ENCODE measurements at regions not wholly inside any gene's neighbourhood (a gene's known extent, or its start where the extent isn't known, plus 50 kb on each side); places are given as distances from the start of the nearest gene placed in this dataset.
"Not testable (repeated sequence)": the region's sequence is repeated elsewhere in the genome, so short reads cannot be mapped to it uniquely, and the experiment has no call there.

- peaks cover 23 to 60% of the 10 kb centered on the region in 2 donors for H3K9me3 ChIP-seq (replicated peaks in 1 of 2; ENCODE audit: control insufficient read depth in 1 of 2, insufficient read depth in 1 of 2, low read length in 2 of 2)
- no peak for TF ChIP-seq CTCF (IDR thresholded peaks at IDR 0.05)
- intact Hi-C loops (cut with micrococcal nuclease): no loop called here
- no peaks in the 10 kb centered on the region for H3K36me3 Mint-ChIP-seq
- H3K27me3 ChIP-seq (ENCODE audit: control insufficient read depth in 2 of 2, insufficient read depth in 2 of 2, low read length in 2 of 2): no peaks in the 10 kb centered on the region
- no peaks in the 10 kb centered on the region for H3K79me2 ChIP-seq (ENCODE audit: insufficient read depth, low read length)
- no peaks in the 10 kb centered on the region for H3K36me3 ChIP-seq (replicated peaks in 1 of 2; ENCODE audit: control insufficient read depth in 1 of 2, insufficient read depth in 2 of 2, low read length in 2 of 2)
- H3K4me3 ChIP-seq (replicated peaks in 1 of 3; ENCODE audit: low read depth in 2 of 3, low read length in 3 of 3): no peak overlapping the region
- H3K9me3 Mint-ChIP-seq: peaks cover 8 to 30% (median 19%) of the 10 kb centered on the region in 7 donors
- H4K20me1 ChIP-seq (ENCODE audit: insufficient read depth, low read length): no peaks in the 10 kb centered on the region
- H3K4me3 Mint-ChIP-seq: no peak overlapping the region
- H3K9ac ChIP-seq (ENCODE audit: insufficient read depth, low read length, poor library complexity, severe bottlenecking): no peak overlapping the region
- H3K27ac ChIP-seq (ENCODE audit: low read depth in 1 of 2, low read length in 2 of 2): no peak overlapping the region
- no peak overlapping the region for H3K4me2 ChIP-seq (replicated peaks; ENCODE audit: extremely low read depth, low read length, poor library complexity, severe bottlenecking)
- H2AFZ ChIP-seq (ENCODE audit: insufficient read depth, low read depth, low read length, poor library complexity, severe bottlenecking): no peak overlapping the region
- WGBS (ENCODE audit: insufficient coverage): 100% methylated on average over 1 of the region's 2 CpGs
- DNase-seq: no peak
- H3K4me1 Mint-ChIP-seq: no peaks in the 10 kb centered on the region
- no peaks in the 10 kb centered on the region for H3K27me3 Mint-ChIP-seq (ENCODE audit: low read depth in 3 of 3)
- H3K27ac Mint-ChIP-seq: no peak overlapping the region
- H3K4me1 ChIP-seq (ENCODE audit: control insufficient read depth in 1 of 2, insufficient read depth in 2 of 2, low read length in 2 of 2): no peaks in the 10 kb centered on the region
Observed at GRCh38 chr7:138363721-138364120, 96.3 kb upstream of the TRIM24 start.

- H3K4me1 ChIP-seq (ENCODE audit: control insufficient read depth in 1 of 2, insufficient read depth in 2 of 2, low read length in 2 of 2); H3K36me3 ChIP-seq (replicated peaks in 1 of 2; ENCODE audit: control insufficient read depth in 1 of 2, insufficient read depth in 2 of 2, low read length in 2 of 2); H2AFZ ChIP-seq (ENCODE audit: insufficient read depth, low read depth, low read length, poor library complexity, severe bottlenecking); H3K27me3 Mint-ChIP-seq (ENCODE audit: low read depth in 3 of 3); H3K4me3 Mint-ChIP-seq; H3K4me3 ChIP-seq (replicated peaks in 1 of 3; ENCODE audit: low read depth in 2 of 3, low read length in 3 of 3); H3K4me2 ChIP-seq (replicated peaks; ENCODE audit: extremely low read depth, low read length, poor library complexity, severe bottlenecking); H3K4me1 Mint-ChIP-seq; H4K20me1 ChIP-seq (ENCODE audit: insufficient read depth, low read length); H3K9ac ChIP-seq (ENCODE audit: insufficient read depth, low read length, poor library complexity, severe bottlenecking); H3K79me2 ChIP-seq (ENCODE audit: insufficient read depth, low read length); H3K27ac ChIP-seq (ENCODE audit: low read depth in 1 of 2, low read length in 2 of 2); DNase-seq; H3K27me3 ChIP-seq (ENCODE audit: control insufficient read depth in 2 of 2, insufficient read depth in 2 of 2, low read length in 2 of 2); H3K36me3 Mint-ChIP-seq; intact Hi-C loops (cut with micrococcal nuclease); H3K27ac Mint-ChIP-seq: not testable (repeated sequence)
- H3K9me3 ChIP-seq (replicated peaks in 1 of 2; ENCODE audit: control insufficient read depth in 1 of 2, insufficient read depth in 1 of 2, low read length in 2 of 2): peaks cover 43 to 64% of the 10 kb centered on the region in 2 donors
- H3K9me3 Mint-ChIP-seq: peaks cover 14 to 41% (median 33%) of the 10 kb centered on the region in 7 donors
- 92% methylated on average over 2 of the region's 2 CpGs for WGBS (ENCODE audit: insufficient coverage)
Observed at GRCh38 chr7:138366137-138366536, 93.9 kb upstream of the TRIM24 start.

DNA sequence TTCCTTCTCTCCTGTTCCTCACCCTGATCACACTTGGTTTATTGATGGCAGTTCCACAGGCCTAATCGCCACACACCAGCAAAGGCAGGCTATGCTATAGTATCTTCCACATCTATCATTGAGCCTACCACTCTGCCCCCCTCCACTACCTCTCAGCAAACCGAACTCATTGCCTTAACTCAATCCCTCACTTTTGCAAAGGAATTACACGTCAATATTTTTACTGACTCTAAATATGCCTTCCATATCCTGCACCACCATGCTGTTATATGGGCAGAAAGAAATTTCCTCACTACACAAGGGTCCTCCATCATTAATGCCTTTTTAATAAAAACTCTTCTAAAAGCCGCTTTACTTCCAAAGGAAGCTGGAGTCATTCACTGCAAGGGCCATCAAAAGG lies 93.4 kb upstream of the TRIM24 start:
- H3K4me2 ChIP-seq (replicated peaks; ENCODE audit: extremely low read depth, low read length, poor library complexity, severe bottlenecking); H3K27ac Mint-ChIP-seq; H3K27ac ChIP-seq (ENCODE audit: low read depth in 1 of 2, low read length in 2 of 2); H3K9ac ChIP-seq (ENCODE audit: insufficient read depth, low read length, poor library complexity, severe bottlenecking); H3K79me2 ChIP-seq (ENCODE audit: insufficient read depth, low read length); H3K4me3 ChIP-seq (replicated peaks in 1 of 3; ENCODE audit: low read depth in 2 of 3, low read length in 3 of 3); H4K20me1 ChIP-seq (ENCODE audit: insufficient read depth, low read length); H3K4me3 Mint-ChIP-seq; H3K4me1 ChIP-seq (ENCODE audit: control insufficient read depth in 1 of 2, insufficient read depth in 2 of 2, low read length in 2 of 2); H2AFZ ChIP-seq (ENCODE audit: insufficient read depth, low read depth, low read length, poor library complexity, severe bottlenecking); H3K4me1 Mint-ChIP-seq; intact Hi-C loops (cut with micrococcal nuclease); H3K36me3 ChIP-seq (replicated peaks in 1 of 2; ENCODE audit: control insufficient read depth in 1 of 2, insufficient read depth in 2 of 2, low read length in 2 of 2); H3K36me3 Mint-ChIP-seq; H3K27me3 Mint-ChIP-seq (ENCODE audit: low read depth in 3 of 3); DNase-seq; H3K27me3 ChIP-seq (ENCODE audit: control insufficient read depth in 2 of 2, insufficient read depth in 2 of 2, low read length in 2 of 2): not testable (repeated sequence)
- peaks cover 49 to 64% of the 10 kb centered on the region in 2 donors for H3K9me3 ChIP-seq (replicated peaks in 1 of 2; ENCODE audit: control insufficient read depth in 1 of 2, insufficient read depth in 1 of 2, low read length in 2 of 2)
- WGBS (ENCODE audit: insufficient coverage): 100% methylated on average over 3 of the region's 4 CpGs
- peaks cover 12 to 43% (median 34%) of the 10 kb centered on the region in 7 donors for H3K9me3 Mint-ChIP-seq

Data from CD14-positive monocyte (primary cell).